GM23338 (cell line): ENCODE measurements at regions not wholly inside any gene's neighbourhood (a gene's known extent, or its start where the extent isn't known, plus 50 kb on each side); places are given as distances from the start of the nearest gene placed in this dataset.

ENCODE experiments used
- ATAC-seq: fragments of 200-7000 bp; cut with Tn5 transposase; 3 replicates; pipeline ENCODE4 v1.9.1; 2020
- DNase-seq: peaks from one replicate; pipeline ENCODE4 v3.0.0-alpha.2; 2015; ENCODE audit warnings: low spot score
- H2AFZ ChIP-seq: fragments of 200-600 bp; sonication (generic); 2 replicates; pipeline ENCODE4 v1.8.0; 2016; ENCODE audit warnings: antibody characterized with exemption, mild to moderate bottlenecking, moderate library complexity
- H3F3A ChIP-seq: fragments of 200-600 bp; sonication (generic); replicated peaks from 2 replicates; pipeline ENCODE4 v1.8.0; 2017; ENCODE audit warnings: antibody characterized with exemption, mixed run types, low read depth
- H3K27ac ChIP-seq: fragments of 200-600 bp; sonication (generic); 2 replicates; pipeline ENCODE4 v1.6.1; 2016; ENCODE audit warnings: low read depth
- H3K27me3 ChIP-seq: fragments of 200-600 bp; sonication (generic); 2 replicates; pipeline ENCODE4 v1.8.0; 2016; ENCODE audit warnings: mild to moderate bottlenecking, mixed run types, moderate library complexity; ENCODE audit not compliant: insufficient read depth
- H3K36me3 ChIP-seq: fragments of 200-600 bp; sonication (generic); 2 replicates; pipeline ENCODE4 v1.8.0; 2016; ENCODE audit warnings: mild to moderate bottlenecking; ENCODE audit not compliant: insufficient read depth
- H3K4me1 ChIP-seq: fragments of 200-600 bp; sonication (generic); 2 replicates; pipeline ENCODE4 v1.8.0; 2016; ENCODE audit warnings: mild to moderate bottlenecking, moderate library complexity; ENCODE audit not compliant: insufficient read depth
- H3K4me2 ChIP-seq: fragments of 200-600 bp; sonication (generic); 2 replicates; pipeline ENCODE4 v1.7.1; 2017; ENCODE audit warnings: mixed run types
- H3K4me3 ChIP-seq: fragments of 200-600 bp; sonication (generic); 2 replicates; pipeline ENCODE4 v1.6.1; 2016; ENCODE audit warnings: mixed run types
- H3K79me2 ChIP-seq: fragments of 200-600 bp; sonication (generic); replicated peaks from 2 replicates; pipeline ENCODE4 v1.8.0; 2017; ENCODE audit warnings: mild to moderate bottlenecking; ENCODE audit not compliant: insufficient read depth
- H3K9me2 ChIP-seq: fragments of 200-600 bp; sonication (generic); 2 replicates; pipeline ENCODE4 v1.8.0; 2017; ENCODE audit not compliant: insufficient read depth
- H4K20me1 ChIP-seq: fragments of 200-600 bp; sonication (generic); replicated peaks from 2 replicates; pipeline ENCODE4 v1.8.0; 2017; ENCODE audit warnings: mild to moderate bottlenecking; ENCODE audit not compliant: insufficient read depth
- H3K27ac Mint-ChIP-seq: 2 replicates; pipeline ENCODE4 v1.8.0; 2020; ENCODE audit warnings: inconsistent platforms, mild to moderate bottlenecking, moderate library complexity, mixed read lengths
- H3K27me3 Mint-ChIP-seq: 3 replicates; pipeline ENCODE4 v1.8.0; 2022; ENCODE audit warnings: low read depth, mild to moderate bottlenecking, moderate library complexity, mixed read lengths, inconsistent platforms; ENCODE audit not compliant: insufficient read depth, poor library complexity
- H3K36me3 Mint-ChIP-seq: 3 replicates; pipeline ENCODE4 v1.8.0; 2021; ENCODE audit warnings: low read depth, mild to moderate bottlenecking, inconsistent platforms, moderate library complexity, mixed read lengths
- H3K4me1 Mint-ChIP-seq: 3 replicates; pipeline ENCODE4 v1.8.0; 2020; ENCODE audit warnings: mild to moderate bottlenecking, inconsistent platforms, mixed read lengths
- H3K4me3 Mint-ChIP-seq: 3 replicates; pipeline ENCODE4 v1.8.0; 2021; ENCODE audit warnings: moderate library complexity, mild to moderate bottlenecking, inconsistent platforms, mixed read lengths
- H3K9me3 Mint-ChIP-seq: 3 replicates; pipeline ENCODE4 v1.8.0; 2020; ENCODE audit warnings: moderate library complexity, mild to moderate bottlenecking, inconsistent platforms, mixed read lengths
- CREB1 ChIP-seq: fragments of 250-450 bp; sonication (Bioruptor Pico); IDR thresholded peaks from 2 replicates; pipeline ENCODE4 v1.5.0; 2020; ENCODE audit warnings: low read depth, mild to moderate bottlenecking, moderate library complexity
- CTCF ChIP-seq, 2 experiments: fragments of 200-600 bp in 1 of 2; sonication (generic) in 1 of 2; conservative IDR thresholded peaks; 2 replicates each; pipeline versions ENCODE4 v1.5.1 to v1.6.1; 2016 to 2017; ENCODE audit warnings: antibody characterized with exemption in 2 of 2, low read depth in 2 of 2, mild to moderate bottlenecking in 2 of 2, moderate library complexity in 1 of 2
- EZH2 ChIP-seq: fragments of 200-600 bp; sonication (generic); IDR thresholded peaks from one replicate; pipeline ENCODE4 v1.8.0; 2017; ENCODE audit warnings: antibody characterized with exemption, mild to moderate bottlenecking, low read depth; ENCODE audit not compliant: unreplicated experiment
- EZH2phosphoT487 ChIP-seq: fragments of 200-600 bp; sonication (generic); IDR thresholded peaks from one replicate; pipeline ENCODE4 v1.8.1; 2018; ENCODE audit warnings: antibody characterized with exemption; ENCODE audit not compliant: unreplicated experiment
- JUNB ChIP-seq: IDR thresholded peaks from one replicate; pipeline ENCODE4 v1.6.1; 2016; ENCODE audit warnings: antibody characterized with exemption; ENCODE audit not compliant: unreplicated experiment
- NANOG ChIP-seq: IDR thresholded peaks from 2 replicates; pipeline ENCODE4 v1.6.1; 2016; ENCODE audit warnings: antibody characterized with exemption, borderline replicate concordance
- POLR2AphosphoS5 ChIP-seq: IDR thresholded peaks from 2 replicates; pipeline ENCODE4 v1.6.1; 2016; ENCODE audit warnings: antibody characterized with exemption, low read depth
- STAT1 ChIP-seq: IDR thresholded peaks from one replicate; pipeline ENCODE4 v1.6.1; 2016; ENCODE audit warnings: antibody characterized with exemption; ENCODE audit not compliant: unreplicated experiment
- ZNF114 ChIP-seq: fragments of 250-450 bp; sonication (Bioruptor Pico); IDR thresholded peaks from 2 replicates; pipeline ENCODE4 v1.5.0; 2020; ENCODE audit warnings: mild to moderate bottlenecking, moderate library complexity
- ZNF331 ChIP-seq: fragments of 250-450 bp; sonication (Bioruptor Pico); IDR thresholded peaks from 2 replicates; pipeline ENCODE4 v1.5.0; 2020; ENCODE audit warnings: low read depth, mild to moderate bottlenecking, moderate library complexity
- TF ChIP-seq, protein P1 (sequence below): IDR thresholded peaks from one replicate; pipeline ENCODE4 v1.6.1; 2018; ENCODE audit warnings: antibody characterized with exemption; ENCODE audit not compliant: unreplicated experiment
- TF ChIP-seq, protein P2 (sequence below): IDR thresholded peaks from 2 replicates; pipeline ENCODE4 v1.6.1; 2016; ENCODE audit warnings: antibody characterized with exemption
- TF ChIP-seq, protein P3 (sequence below): fragments of 250-450 bp; sonication (Bioruptor Pico); IDR thresholded peaks from 2 replicates; pipeline ENCODE4 v1.5.0; 2020; ENCODE audit warnings: mild to moderate bottlenecking, moderate library complexity

GRCh38 chr5:173750538-173751265, 134.3 kb upstream of the BOD1 start:
- Mint-ChIP-seq H3K4me1 (peaks cover 33% of the 10 kb centered on the region), H3K9me3 (no peaks in the 10 kb centered on the region; the same call in 2 of the 3 replicates), H3K4me3 (no peak overlapping the region), H3K27me3 (peaks cover 4% of the 10 kb centered on the region), H3K27ac (no peak overlapping the region), H3K36me3 (no peaks in the 10 kb centered on the region)
- Histone ChIP-seq H3K4me1 (peaks cover 29% of the 10 kb centered on the region), H3F3A (no peaks in the 10 kb centered on the region), H3K4me3 (no peak overlapping the region), H3K27me3 (no peaks in the 10 kb centered on the region), H3K36me3 (no peaks in the 10 kb centered on the region), H3K9me2 (0 out of 2 replicates have a peak, but pooled peaks cover 6% of the 10 kb centered on the region), H3K79me2 (no peaks in the 10 kb centered on the region), H3K4me2 (no peak overlapping the region), H3K27ac (no peak overlapping the region), H4K20me1 (no peaks in the 10 kb centered on the region), H2AFZ (no peak overlapping the region)
- TF ChIP-seq EZH2 = no peak
- TF ChIP-seq, protein P1, sequence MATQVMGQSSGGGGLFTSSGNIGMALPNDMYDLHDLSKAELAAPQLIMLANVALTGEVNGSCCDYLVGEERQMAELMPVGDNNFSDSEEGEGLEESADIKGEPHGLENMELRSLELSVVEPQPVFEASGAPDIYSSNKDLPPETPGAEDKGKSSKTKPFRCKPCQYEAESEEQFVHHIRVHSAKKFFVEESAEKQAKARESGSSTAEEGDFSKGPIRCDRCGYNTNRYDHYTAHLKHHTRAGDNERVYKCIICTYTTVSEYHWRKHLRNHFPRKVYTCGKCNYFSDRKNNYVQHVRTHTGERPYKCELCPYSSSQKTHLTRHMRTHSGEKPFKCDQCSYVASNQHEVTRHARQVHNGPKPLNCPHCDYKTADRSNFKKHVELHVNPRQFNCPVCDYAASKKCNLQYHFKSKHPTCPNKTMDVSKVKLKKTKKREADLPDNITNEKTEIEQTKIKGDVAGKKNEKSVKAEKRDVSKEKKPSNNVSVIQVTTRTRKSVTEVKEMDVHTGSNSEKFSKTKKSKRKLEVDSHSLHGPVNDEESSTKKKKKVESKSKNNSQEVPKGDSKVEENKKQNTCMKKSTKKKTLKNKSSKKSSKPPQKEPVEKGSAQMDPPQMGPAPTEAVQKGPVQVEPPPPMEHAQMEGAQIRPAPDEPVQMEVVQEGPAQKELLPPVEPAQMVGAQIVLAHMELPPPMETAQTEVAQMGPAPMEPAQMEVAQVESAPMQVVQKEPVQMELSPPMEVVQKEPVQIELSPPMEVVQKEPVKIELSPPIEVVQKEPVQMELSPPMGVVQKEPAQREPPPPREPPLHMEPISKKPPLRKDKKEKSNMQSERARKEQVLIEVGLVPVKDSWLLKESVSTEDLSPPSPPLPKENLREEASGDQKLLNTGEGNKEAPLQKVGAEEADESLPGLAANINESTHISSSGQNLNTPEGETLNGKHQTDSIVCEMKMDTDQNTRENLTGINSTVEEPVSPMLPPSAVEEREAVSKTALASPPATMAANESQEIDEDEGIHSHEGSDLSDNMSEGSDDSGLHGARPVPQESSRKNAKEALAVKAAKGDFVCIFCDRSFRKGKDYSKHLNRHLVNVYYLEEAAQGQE = no peak
- no peak for TF ChIP-seq POLR2AphosphoS5
- TF ChIP-seq, protein P2, sequence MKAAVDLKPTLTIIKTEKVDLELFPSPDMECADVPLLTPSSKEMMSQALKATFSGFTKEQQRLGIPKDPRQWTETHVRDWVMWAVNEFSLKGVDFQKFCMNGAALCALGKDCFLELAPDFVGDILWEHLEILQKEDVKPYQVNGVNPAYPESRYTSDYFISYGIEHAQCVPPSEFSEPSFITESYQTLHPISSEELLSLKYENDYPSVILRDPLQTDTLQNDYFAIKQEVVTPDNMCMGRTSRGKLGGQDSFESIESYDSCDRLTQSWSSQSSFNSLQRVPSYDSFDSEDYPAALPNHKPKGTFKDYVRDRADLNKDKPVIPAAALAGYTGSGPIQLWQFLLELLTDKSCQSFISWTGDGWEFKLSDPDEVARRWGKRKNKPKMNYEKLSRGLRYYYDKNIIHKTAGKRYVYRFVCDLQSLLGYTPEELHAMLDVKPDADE = no peak
- no peak for TF ChIP-seq JUNB
- TF ChIP-seq, protein P3, sequence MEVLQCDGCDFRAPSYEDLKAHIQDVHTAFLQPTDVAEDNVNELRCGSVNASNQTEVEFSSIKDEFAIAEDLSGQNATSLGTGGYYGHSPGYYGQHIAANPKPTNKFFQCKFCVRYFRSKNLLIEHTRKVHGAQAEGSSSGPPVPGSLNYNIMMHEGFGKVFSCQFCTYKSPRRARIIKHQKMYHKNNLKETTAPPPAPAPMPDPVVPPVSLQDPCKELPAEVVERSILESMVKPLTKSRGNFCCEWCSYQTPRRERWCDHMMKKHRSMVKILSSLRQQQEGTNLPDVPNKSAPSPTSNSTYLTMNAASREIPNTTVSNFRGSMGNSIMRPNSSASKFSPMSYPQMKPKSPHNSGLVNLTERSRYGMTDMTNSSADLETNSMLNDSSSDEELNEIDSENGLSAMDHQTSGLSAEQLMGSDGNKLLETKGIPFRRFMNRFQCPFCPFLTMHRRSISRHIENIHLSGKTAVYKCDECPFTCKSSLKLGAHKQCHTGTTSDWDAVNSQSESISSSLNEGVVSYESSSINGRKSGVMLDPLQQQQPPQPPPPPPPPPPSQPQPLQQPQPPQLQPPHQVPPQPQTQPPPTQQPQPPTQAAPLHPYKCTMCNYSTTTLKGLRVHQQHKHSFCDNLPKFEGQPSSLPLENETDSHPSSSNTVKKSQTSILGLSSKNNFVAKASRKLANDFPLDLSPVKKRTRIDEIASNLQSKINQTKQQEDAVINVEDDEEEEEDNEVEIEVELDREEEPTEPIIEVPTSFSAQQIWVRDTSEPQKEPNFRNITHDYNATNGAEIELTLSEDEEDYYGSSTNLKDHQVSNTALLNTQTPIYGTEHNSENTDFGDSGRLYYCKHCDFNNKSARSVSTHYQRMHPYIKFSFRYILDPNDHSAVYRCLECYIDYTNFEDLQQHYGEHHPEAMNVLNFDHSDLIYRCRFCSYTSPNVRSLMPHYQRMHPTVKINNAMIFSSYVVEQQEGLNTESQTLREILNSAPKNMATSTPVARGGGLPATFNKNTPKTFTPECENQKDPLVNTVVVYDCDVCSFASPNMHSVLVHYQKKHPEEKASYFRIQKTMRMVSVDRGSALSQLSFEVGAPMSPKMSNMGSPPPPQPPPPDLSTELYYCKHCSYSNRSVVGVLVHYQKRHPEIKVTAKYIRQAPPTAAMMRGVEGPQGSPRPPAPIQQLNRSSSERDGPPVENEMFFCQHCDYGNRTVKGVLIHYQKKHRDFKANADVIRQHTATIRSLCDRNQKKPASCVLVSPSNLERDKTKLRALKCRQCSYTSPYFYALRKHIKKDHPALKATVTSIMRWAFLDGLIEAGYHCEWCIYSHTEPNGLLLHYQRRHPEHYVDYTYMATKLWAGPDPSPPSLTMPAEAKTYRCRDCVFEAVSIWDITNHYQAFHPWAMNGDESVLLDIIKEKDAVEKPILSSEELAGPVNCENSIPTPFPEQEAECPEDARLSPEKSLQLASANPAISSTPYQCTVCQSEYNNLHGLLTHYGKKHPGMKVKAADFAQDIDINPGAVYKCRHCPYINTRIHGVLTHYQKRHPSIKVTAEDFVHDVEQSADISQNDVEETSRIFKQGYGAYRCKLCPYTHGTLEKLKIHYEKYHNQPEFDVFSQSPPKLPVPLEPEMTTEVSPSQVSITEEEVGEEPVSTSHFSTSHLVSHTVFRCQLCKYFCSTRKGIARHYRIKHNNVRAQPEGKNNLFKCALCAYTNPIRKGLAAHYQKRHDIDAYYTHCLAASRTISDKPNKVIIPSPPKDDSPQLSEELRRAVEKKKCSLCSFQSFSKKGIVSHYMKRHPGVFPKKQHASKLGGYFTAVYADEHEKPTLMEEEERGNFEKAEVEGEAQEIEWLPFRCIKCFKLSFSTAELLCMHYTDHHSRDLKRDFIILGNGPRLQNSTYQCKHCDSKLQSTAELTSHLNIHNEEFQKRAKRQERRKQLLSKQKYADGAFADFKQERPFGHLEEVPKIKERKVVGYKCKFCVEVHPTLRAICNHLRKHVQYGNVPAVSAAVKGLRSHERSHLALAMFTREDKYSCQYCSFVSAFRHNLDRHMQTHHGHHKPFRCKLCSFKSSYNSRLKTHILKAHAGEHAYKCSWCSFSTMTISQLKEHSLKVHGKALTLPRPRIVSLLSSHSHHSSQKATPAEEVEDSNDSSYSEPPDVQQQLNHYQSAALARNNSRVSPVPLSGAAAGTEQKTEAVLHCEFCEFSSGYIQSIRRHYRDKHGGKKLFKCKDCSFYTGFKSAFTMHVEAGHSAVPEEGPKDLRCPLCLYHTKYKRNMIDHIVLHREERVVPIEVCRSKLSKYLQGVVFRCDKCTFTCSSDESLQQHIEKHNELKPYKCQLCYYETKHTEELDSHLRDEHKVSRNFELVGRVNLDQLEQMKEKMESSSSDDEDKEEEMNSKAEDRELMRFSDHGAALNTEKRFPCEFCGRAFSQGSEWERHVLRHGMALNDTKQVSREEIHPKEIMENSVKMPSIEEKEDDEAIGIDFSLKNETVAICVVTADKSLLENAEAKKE (CRISPR knock-in tag) = no peak
- no peak for TF ChIP-seq EZH2phosphoT487
- no peak for TF ChIP-seq CREB1
- no peak for TF ChIP-seq STAT1
- no peak for TF ChIP-seq ZNF114 (CRISPR knock-in tag)
- no peak for TF ChIP-seq NANOG
- TF ChIP-seq CTCF (conservative IDR thresholded peaks at IDR 0.05; ENCODE audit: low read depth in 2 of 2) = no peak
- no peak for TF ChIP-seq ZNF331
- ATAC-seq (no peak), DNase-seq (no peak)
